GM12878 (cell line): ENCODE measurements at regions not wholly inside any gene's neighbourhood (a gene's known extent, or its start where the extent isn't known, plus 50 kb on each side); places are given as distances from the start of the nearest gene placed in this dataset.

Experiments
- ATAC-seq: fragments of 200-7000 bp; cut with Tn5 transposase; 3 replicates; pipeline ENCODE4 v1.9.1; 2020; ENCODE audit warnings: mild to moderate bottlenecking, moderate library complexity
- BruUV-seq: library from RNA; stranded (reverse); fragments of 400-500 nt; replicated peaks from 2 replicates; lab custom pipeline; 2021; lab: Mats Ljungman, UMichigan
- CTCF ChIA-PET: fragments of 300-600 bp; sonication (Branson Sonifier 250); formaldehyde crosslinking; extraction: SDS; loops from one replicate; lab custom pipeline; 2021; ENCODE audit warnings: inconsistent platforms; lab: Yijun Ruan, JAX
- POLR2A ChIA-PET: fragments of 350-600 bp; formaldehyde crosslinking; extraction: SDS; loops from one replicate; lab custom pipeline; 2021; ENCODE audit warnings: inconsistent platforms; lab: Charles Lee
- RAD21 ChIA-PET: fragments of 300-600 bp; sonication (Branson Sonifier 250); formaldehyde crosslinking; loops from one replicate; lab custom pipeline; 2023; ENCODE audit warnings: antibody characterized with exemption; ENCODE audit not compliant: unreplicated experiment; lab: Charles Lee
- SMC1A ChIA-PET: fragments of 300-600 bp; sonication (Branson Sonifier 250); formaldehyde crosslinking; loops from one replicate; lab custom pipeline; 2023; ENCODE audit not compliant: unreplicated experiment, uncharacterized antibody; lab: Charles Lee
- DNase-seq: peaks from one replicate; pipeline ENCODE4 v3.0.0-alpha.2; 2011; ENCODE audit warnings: low read depth, low spot score
- FAIRE-seq: peaks from 3 replicates; lab custom pipeline; 2011; peaks lifted over from hg19 to GRCh38; lab: Jason Lieb, UNC
- H2AFZ ChIP-seq: 2 replicates; pipeline ENCODE4 v1.6.0; 2011; ENCODE audit warnings: low read depth, low read length, control low read depth; ENCODE audit not compliant: control insufficient read depth
- H3K27ac ChIP-seq: 2 replicates; pipeline ENCODE4 v1.5.1; 2011; ENCODE audit warnings: control low read depth; ENCODE audit not compliant: control insufficient read depth, insufficient read depth
- H3K27me3 ChIP-seq, 2 experiments: replicated peaks in 1 of 2; 2 replicates each; pipeline versions ENCODE4 v1.6.0 to v1.6.1; 2011; ENCODE audit warnings: low read length in 1 of 2; ENCODE audit not compliant: control insufficient read depth in 2 of 2, insufficient read depth in 2 of 2
- H3K36me3 ChIP-seq, 2 experiments: 2 replicates each; pipeline ENCODE4 v1.5.1; 2011; ENCODE audit warnings: low read length in 1 of 2; ENCODE audit not compliant: control insufficient read depth in 2 of 2, insufficient read depth in 2 of 2
- H3K4me1 ChIP-seq: 2 replicates; pipeline ENCODE4 v1.6.1; 2011; ENCODE audit warnings: mild to moderate bottlenecking, low read length, moderate library complexity, mixed read lengths; ENCODE audit not compliant: control insufficient read depth, insufficient read depth
- H3K4me2 ChIP-seq: 2 replicates; pipeline ENCODE4 v1.6.0; 2011; ENCODE audit warnings: control low read depth; ENCODE audit not compliant: control insufficient read depth, insufficient read depth
- H3K4me3 ChIP-seq: fragments of 200-600 bp; sonication (generic); 2 replicates; pipeline ENCODE4 v1.5.1; 2016
- H3K79me2 ChIP-seq: 2 replicates; pipeline ENCODE4 v1.6.0; 2011; ENCODE audit warnings: low read length; ENCODE audit not compliant: control insufficient read depth, insufficient read depth
- H3K9ac ChIP-seq: 2 replicates; pipeline ENCODE4 v1.8.0; 2011; ENCODE audit warnings: low read length, control low read depth, mixed read lengths; ENCODE audit not compliant: control insufficient read depth, insufficient read depth
- H3K9me3 ChIP-seq: replicated peaks from 3 replicates; pipeline ENCODE4 v1.5.1; 2011; ENCODE audit warnings: mild to moderate bottlenecking, low read length; ENCODE audit not compliant: control insufficient read depth, insufficient read depth
- H4K20me1 ChIP-seq: 2 replicates; pipeline ENCODE4 v1.6.0; 2011; ENCODE audit not compliant: control insufficient read depth, insufficient read depth
- BCLAF1 ChIP-seq: fragments of 450-650 bp; IDR thresholded peaks from 2 replicates; pipeline ENCODE4 v1.6.1; 2017; ENCODE audit warnings: antibody characterized with exemption, mild to moderate bottlenecking, moderate library complexity
- BHLHE40 ChIP-seq, 2 experiments: fragments of 450-650 bp in 1 of 2; IDR thresholded peaks; 2 replicates each; pipeline ENCODE4 v1.6.1; 2011 to 2017; ENCODE audit warnings: low read depth in 2 of 2, borderline replicate concordance in 1 of 2, improper control_type of control experiment in 1 of 2, low read length in 1 of 2, mild to moderate bottlenecking in 1 of 2
- CBFB ChIP-seq: IDR thresholded peaks from 2 replicates; pipeline ENCODE4 v1.6.1; 2016; ENCODE audit warnings: antibody characterized with exemption, low read depth
- EZH2 ChIP-seq: IDR thresholded peaks from 2 replicates; pipeline ENCODE4 v1.6.1; 2012; ENCODE audit warnings: low read depth, mild to moderate bottlenecking, control low read depth, inconsistent platforms, low read length, borderline replicate concordance; ENCODE audit not compliant: control insufficient read depth
- HDAC2 ChIP-seq: fragments of 200-600 bp; sonication (generic); IDR thresholded peaks from 2 replicates; pipeline ENCODE4 v1.6.1; 2017
- IRF4 ChIP-seq: IDR thresholded peaks from 2 replicates; pipeline ENCODE4 v1.6.1; 2011; ENCODE audit warnings: low read depth, low read length
- MTA3 ChIP-seq: IDR thresholded peaks from 2 replicates; pipeline ENCODE4 v1.6.1; 2012; ENCODE audit warnings: low read length, inconsistent platforms, borderline replicate concordance
- PAX5 ChIP-seq: IDR thresholded peaks from 2 replicates; pipeline ENCODE4 v1.6.1; 2011; ENCODE audit warnings: low read depth, low read length, borderline replicate concordance
- RAD21 ChIP-seq: IDR thresholded peaks from 2 replicates; pipeline ENCODE4 v1.6.1; 2011; ENCODE audit warnings: mild to moderate bottlenecking, low read depth, low read length, moderate library complexity; ENCODE audit not compliant: insufficient read depth
- RELA ChIP-seq: fragments of 450-650 bp; IDR thresholded peaks from 2 replicates; pipeline ENCODE4 v1.8.0; 2014; ENCODE audit warnings: borderline replicate concordance; ENCODE audit not compliant: partially characterized antibody
- SMARCA5 ChIP-seq: fragments of 450-650 bp; IDR thresholded peaks from 2 replicates; pipeline ENCODE4 v1.6.1; 2017; ENCODE audit warnings: mild to moderate bottlenecking
- STAT1 ChIP-seq: fragments of 450-650 bp; conservative IDR thresholded peaks from 2 replicates; pipeline ENCODE4 v1.6.1; 2014; ENCODE audit warnings: antibody characterized with exemption, mild to moderate bottlenecking
- SUZ12 ChIP-seq: fragments of 200-600 bp; sonication (generic); IDR thresholded peaks from one replicate; pipeline ENCODE4 v1.6.1; 2018; ENCODE audit warnings: antibody characterized with exemption, mild to moderate bottlenecking; ENCODE audit not compliant: unreplicated experiment
- TARDBP ChIP-seq: IDR thresholded peaks from 2 replicates; pipeline ENCODE4 v1.6.1; 2016; ENCODE audit warnings: borderline replicate concordance
- WRNIP1 ChIP-seq: IDR thresholded peaks from 2 replicates; pipeline ENCODE4 v1.6.1; 2011; ENCODE audit warnings: low read depth, low read length, improper control_type of control experiment, borderline replicate concordance
- ZBTB11 ChIP-seq: fragments of 450-650 bp; formaldehyde crosslinking; IDR thresholded peaks from 2 replicates; pipeline ENCODE4 v1.5.0; 2022; ENCODE audit warnings: mild to moderate bottlenecking, missing genetic modification characterization
- ZNF274 ChIP-seq: IDR thresholded peaks from one replicate; pipeline ENCODE4 v1.8.0; 2011; ENCODE audit not compliant: insufficient read length, insufficient read depth
- WGBS: methylation state at CpG from one replicate; pipeline ENCODE4 v1.1.6; 2016; ENCODE audit warnings: low lambda C conversion rate; ENCODE audit not compliant: insufficient replicate concordance, insufficient coverage; ENCODE audit errors: missing lambda C conversion rate; 5-methylcytosine and 5-hydroxymethylcytosine counted together
- in situ Hi-C: fragments of 300-500 bp; cut with MboI; formaldehyde crosslinking; loops from 9 replicates; pipeline ENCODE4 v1.14.3; 2018; ENCODE audit warnings: mixed read lengths
- intact Hi-C: fragments of 100-400 bp; cut with micrococcal nuclease; formaldehyde crosslinking; loops from one replicate; pipeline ENCODE4 v1.14.2; 2022; ENCODE audit not compliant: unreplicated experiment

DNA sequence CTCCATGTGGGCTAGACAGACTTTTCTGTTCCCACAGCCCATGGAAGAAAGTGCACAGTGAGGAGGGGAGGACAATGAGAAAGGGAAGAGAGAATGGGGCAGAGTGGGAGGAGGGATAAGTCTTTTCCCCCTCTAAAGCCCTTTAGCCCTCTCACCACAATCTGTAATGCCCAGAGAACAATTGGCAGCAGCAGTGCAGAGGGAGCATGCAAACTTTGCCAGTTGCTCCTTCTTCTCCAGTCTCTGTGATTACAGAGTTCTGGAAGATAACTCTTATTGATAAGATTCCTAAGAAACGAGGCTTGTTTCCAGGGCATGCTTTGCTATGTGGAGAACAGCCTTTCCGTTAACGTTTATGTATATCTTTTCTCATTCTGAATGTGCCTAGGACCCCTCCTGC, 50.0 kb upstream of the FMN1 start:
- SMC1A ChIA-PET = no interaction called here
- Histone ChIP-seq H3K36me3 (no peaks in the 10 kb centered on the region), H3K79me2 (no peaks in the 10 kb centered on the region), H3K27ac (no peak overlapping the region), H3K4me2 (no peak overlapping the region), H4K20me1 (no peaks in the 10 kb centered on the region), H3K9me3 (no peaks in the 10 kb centered on the region), H3K4me1 (peaks cover 5% of the 10 kb centered on the region), H3K4me3 (no peak overlapping the region), H3K9ac (no peak overlapping the region), H3K27me3 (no peaks in the 10 kb centered on the region; a peak in 1 of 4 replicates), H2AFZ (no peak overlapping the region)
- in situ Hi-C loops (no loop called here), intact Hi-C loops (no loop called here)
- POLR2A ChIA-PET = no interaction called here
- CTCF ChIA-PET = no interaction called here
- FAIRE-seq (no peak), DNase-seq (no peak), ATAC-seq (no peak)
- no TSS peak for BruUV-seq
- no peak for TF ChIP-seq HDAC2
- no peak for TF ChIP-seq SMARCA5
- no peak for TF ChIP-seq WRNIP1
- TF ChIP-seq MTA3 = no peak
- no peak for TF ChIP-seq RELA
- no peak for TF ChIP-seq IRF4
- TF ChIP-seq ZBTB11 (CRISPR knock-in tag) = no peak
- no peak for TF ChIP-seq RAD21
- TF ChIP-seq BCLAF1 = no peak
- no peak for TF ChIP-seq STAT1
- no peak for TF ChIP-seq CBFB
- no peak for TF ChIP-seq PAX5
- TF ChIP-seq TARDBP = no peak
- TF ChIP-seq BHLHE40 (IDR thresholded peaks at IDR 0.05; ENCODE audit: borderline replicate concordance in 1 of 2, low read depth in 2 of 2, low read length in 1 of 2) = no peak
- no peak for TF ChIP-seq EZH2
- TF ChIP-seq ZNF274 = no peak
- TF ChIP-seq SUZ12 = no peak
- RAD21 ChIA-PET = no interaction called here
- WGBS = 28% methylated on average over 3 of the region's 3 CpGs
